ENCODE measurements at regions not wholly inside any gene's neighbourhood (a gene's known extent, or its start where the extent isn't known, plus 50 kb on each side); places are given as distances from the start of the nearest gene placed in this dataset.

DNA sequence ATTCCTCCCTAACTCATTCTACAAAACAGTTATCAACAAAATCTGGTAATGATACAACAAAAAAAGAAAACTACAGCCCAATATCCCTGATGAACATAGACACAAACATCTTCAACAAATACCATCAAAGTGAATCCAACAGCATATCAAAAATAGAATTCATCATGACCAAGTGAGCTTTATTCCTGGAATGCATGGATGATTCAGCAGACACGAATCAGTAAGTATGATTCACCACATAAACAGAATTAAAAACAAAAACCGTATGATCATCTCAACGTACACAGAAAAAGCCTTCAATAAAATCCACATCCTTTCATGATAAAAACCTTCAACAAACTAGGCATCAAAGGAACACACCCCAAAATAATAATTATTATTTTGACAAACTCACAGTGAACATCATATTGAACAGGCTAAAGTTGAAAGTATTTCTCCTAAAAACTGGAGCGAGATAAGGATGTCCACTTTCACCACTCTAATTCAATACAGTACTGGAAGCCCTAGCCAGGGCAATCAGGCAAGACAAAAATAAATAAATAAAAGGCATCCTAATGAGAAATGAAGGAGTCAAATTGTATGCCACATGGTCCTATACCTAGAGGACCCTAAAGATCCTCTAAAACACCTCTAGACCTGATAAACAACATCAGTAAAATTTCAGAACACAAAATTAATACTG is 305.1 kb upstream of the RGMB start:
- no peak for DNase-seq

DNA sequence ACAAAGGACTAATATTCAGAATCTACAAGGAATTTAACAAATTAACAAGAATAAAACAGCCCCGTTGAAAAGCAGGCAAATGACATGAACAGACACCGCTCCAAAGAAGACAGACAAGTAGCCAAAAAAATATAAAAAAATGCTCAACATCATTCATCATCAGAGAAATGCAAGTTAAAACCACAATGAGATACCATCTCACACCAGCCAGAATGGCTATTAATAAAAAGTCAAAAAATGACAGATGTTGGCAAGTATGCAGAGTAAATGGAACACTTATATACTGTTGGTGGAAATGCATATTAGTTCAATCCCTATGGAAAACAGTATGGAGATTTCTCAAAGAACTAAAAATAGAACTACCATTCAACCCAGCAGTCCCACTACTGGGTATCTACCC is 302.7 kb upstream of the RGMB start:
- DNase-seq = no peak

DNA sequence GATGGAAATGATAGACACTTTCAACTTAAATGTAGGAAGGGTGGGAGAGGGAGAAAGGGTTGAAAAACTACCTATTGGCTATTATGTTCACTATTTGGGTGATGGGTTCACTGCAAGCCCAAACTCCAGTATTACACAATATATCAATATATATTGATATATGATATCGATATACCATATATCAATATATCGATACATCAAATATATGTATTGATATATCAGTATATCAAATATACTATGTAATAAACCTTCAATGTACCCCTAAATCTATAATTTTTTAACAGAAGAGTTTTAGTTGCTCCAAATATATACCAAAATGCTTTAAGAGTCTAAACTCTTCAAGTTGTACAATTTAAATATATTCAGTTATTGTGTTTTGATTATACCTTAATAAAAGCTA is 302.0 kb upstream of the RGMB start:
- DNase-seq = no peak

DNA sequence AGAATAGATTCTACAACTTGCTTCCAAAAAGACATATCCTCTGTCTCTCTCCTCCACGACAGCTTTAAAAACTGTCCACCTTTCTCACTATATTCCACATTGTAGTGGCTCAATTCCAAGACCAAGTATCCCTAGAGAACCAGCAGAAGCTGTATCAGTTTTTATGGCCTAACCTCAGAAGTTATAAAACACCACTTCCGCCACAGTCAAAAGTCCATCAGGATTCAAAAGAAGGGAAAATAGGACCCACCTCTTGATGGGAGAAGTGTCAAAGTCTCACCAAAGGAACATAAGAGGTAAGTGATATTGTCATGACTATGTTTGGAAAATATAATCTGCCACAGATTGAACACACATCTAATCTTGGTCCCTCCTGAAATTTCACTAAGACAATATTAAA is 299.2 kb upstream of the RGMB start:
- no peak for DNase-seq

DNA sequence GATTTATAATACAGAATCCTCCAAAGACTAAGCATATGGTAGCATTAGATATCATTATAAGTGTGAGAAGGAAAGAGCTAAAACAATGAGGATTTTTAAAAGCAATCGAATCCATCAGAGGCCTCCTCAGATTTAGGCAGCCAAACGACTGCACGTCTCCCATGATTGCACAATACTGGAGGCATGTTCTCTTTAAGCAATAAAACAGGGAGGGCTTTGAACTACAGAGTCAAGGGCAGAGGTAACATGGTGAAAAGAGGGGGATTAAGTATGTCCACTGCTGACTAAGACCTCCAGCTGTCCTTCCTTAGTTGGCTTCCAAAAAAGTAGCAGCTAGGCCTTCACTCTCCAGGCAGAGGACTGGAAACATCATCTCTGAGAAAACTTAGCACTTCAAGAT is 298.7 kb upstream of the RGMB start:
- DNase-seq = no peak

DNA sequence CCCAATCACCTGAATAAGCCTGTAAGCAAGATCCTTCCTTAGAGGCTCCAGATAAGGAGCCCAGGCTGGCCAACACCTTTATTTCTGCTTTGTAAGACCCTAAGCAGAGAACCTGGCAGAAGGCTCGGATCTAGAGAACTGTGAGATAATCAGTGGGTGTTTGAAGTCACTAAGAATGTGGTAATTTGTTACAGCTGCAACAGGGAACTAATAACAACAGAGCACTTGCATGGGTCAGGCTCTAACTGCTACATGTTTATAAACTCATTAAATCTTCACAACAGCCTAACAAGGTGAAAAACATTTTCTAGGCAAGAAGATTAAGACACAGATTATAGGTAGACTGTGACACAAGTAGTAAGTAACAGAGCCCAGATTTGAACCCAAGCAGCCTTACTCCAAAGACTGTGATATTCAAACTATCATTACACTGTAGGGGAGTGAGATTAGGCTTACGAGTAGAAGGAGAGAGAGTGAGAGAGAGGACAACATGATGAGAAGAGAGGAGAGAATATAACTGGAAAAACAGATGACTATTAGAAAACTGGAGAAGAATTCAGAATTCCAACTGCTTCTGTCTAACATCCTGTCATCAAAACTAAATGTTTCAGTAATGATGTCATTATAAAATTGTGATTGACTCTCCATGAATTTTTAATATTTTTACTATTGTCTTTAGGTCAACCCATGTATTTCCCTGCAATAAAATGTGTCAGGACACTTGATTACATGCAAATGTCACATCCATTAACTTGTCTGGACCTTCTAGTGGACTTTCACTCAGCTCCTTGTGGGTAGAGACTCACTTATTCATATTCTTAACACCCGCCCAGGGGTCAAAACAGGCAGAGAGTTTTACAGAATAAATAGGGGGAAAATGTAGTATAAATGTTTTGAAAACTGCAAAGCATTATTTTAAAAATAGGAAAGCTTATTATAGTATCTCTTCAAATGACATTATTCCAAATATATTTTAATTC is 290.9 kb upstream of the RGMB start:
- no peak for DNase-seq

DNA sequence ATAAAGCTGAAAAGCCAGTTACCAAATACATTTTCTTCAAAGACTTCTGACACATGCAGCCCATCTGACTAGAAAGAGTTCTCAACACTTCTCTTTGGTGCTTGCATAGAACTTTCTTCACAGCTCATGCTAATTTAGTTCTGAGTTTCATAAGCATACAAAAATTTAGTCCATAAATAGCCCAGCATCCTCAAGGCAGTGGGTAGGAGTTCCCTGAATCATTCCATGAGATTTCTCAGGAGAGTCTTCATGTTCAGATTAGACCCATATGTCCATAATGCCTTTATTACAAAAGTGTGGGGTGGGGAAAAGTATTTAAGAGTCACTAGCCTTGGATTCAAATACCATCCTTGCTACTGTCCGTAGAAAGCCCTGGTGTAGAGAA is 290.2 kb upstream of the RGMB start:
- DNase-seq = no peak

DNA sequence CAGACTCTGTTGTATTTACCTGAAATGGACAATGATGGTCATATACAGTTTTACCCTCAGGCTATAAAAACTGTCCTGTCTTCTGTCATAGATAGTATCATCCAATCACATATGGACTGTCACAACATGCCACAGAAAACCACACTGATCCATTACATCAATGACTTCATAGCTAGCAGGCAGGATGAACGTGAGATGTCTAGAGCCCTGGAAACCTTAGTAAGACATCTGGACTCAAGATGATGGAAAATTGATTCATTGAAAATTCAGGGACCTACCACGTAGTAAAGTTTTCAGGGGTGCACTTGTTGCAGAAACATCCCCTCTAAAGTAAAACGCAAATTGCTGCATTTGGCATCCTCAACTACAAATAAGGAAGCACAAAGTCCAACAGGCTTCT is 284.4 kb upstream of the RGMB start:
- no peak for DNase-seq

DNA sequence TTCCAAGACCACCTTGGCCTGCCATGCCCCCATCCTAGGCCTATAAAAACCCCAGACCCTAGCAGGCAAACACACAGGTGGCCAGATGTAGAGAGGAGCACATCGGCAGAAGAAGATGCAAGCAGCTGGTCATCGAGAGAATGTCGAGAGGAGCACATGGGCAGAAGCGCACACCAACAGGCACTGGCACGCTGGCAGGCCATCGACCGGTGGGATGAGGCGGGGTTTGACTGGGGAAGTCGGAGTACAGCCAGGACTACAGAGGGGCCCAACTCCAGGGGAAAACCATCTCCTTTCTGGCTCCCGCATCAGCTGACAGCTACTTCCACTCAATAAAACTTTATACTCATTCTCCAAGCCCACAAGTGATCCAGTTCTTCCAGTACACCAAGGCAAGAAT is 283.1 kb upstream of the RGMB start:
- DNase-seq = no peak

DNA sequence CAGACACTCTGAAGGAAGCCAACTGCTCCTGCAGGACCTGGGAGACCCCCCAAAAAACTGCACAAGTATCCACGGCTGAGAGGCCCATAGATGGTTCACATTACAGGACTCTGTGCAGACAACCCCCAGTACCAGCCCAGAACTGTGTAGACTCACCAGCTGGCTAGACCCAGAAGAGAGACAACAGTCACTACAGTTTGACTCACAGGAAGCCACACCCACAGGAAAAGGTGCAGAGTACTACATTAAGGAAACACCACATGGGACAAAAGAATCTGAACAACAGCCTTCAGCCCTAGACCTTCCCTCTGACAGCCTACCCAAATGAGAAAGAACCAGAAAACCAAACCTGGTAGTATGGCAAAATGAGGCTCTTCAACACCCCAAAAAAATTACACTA is 281.2 kb upstream of the RGMB start:
- DNase-seq = no peak

DNA sequence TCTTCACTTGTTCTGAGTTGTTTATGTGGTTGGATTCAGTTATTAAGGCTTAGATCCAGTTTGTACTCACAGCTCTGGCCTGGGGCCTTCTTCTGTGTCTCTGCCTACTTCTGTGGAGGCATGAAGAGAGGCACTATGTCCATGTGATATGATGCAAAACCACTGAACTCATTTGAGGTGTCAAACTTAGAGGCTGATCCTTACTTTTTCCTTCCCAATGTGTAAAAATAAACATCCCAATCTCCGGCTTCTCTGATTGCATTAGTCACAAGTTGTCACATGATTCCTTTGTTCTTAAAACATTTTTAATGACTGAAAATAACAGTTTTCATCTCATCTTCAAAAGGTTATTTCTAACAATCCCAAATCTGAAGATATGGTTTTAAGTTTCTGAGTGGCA is 276.0 kb upstream of the RGMB start:
- DNase-seq = no peak

DNA sequence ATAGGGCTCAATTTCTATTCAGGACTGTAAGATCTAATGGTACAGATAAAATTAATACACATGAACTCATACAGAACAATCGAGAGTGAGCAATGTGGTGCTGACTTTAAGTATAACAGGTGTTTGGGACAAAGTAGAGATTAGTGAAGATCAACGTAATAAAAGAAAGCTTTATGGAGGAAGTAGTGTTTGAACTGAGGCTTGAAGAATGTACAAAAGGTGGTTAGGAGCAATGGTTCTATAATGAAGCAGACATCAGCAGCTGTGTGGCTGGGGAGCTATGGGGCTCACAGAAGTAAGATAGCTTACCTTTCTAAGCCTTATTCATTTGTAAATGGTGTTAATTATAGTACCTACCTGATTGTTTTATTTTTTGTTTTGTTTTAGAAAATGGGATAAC is 275.4 kb upstream of the RGMB start:
- DNase-seq = no peak

DNA sequence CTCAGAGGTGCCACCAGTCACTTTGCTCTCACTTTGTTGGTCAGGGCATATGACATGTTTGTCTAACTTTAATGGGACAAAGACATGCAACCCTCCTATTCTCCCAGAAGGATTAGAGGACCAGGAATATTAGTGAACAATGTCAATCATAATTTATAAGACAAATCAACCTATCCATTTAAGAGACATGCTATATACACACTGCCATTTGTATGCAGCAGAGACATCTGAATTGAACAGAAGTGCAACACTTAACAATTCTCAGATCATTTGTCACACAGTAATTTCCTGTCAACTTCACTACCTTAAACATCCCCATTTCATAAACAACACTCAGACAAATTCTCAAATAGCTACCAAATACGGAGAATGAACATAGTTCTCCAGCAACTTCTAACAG is 273.6 kb upstream of the RGMB start:
- no peak for DNase-seq

DNA sequence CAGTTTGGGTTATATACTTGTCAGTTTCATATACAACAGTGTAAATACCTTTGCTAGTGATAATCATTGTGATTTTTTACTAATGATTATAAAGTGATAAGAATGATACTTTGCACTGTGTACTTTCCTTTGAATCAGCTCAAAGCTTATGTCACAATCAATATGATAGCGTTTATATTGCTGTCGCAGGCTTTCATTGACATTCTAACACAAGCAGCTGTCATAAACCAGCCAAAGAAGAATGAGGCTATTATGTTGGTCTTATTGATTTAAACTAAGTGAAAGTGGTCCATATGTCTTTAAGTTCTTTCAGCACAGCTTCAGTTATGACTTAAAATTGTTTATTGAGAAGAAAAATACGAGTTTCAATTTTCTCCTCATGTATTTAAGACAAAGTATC is 272.7 kb upstream of the RGMB start:
- no peak for DNase-seq

DNA sequence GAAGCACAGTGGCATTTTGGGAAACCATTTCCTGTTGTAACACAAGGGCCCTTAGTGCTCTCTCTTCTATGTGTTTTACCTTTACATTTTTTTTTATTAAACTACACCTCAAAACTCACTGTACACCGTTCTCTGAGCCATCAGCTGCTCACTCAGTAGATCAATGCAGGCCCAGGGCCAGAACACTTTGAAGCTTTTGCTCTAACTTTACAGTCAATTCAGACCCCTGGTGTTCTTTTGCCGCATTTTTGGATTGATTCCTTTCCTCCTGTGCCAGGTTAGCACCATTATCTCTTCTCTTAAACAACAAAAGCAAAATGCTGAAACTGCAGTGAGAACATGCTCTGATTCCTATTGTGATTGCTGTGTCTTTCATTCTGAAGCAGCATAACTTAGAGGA is 269.8 kb upstream of the RGMB start:
- DNase-seq = no peak

DNA sequence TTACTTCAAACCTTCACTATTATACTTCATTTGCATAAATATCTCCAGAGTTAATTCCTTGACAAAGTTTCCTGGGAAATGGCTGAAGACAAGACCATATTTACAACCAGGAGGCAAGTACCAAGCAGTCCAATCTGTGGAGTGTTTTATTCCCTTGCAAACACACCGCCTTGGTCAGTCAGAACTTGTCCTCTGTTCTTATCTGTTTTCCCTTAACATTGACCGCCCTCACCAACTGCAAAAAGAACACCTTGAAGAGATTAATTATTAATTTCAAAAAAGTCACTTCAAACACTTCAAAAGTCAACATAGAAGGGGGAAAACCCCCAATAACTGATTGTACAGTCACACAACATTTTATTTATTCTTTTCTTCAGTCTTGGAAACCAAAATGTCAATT is 269.0 kb upstream of the RGMB start:
- DNase-seq = no peak

DNA sequence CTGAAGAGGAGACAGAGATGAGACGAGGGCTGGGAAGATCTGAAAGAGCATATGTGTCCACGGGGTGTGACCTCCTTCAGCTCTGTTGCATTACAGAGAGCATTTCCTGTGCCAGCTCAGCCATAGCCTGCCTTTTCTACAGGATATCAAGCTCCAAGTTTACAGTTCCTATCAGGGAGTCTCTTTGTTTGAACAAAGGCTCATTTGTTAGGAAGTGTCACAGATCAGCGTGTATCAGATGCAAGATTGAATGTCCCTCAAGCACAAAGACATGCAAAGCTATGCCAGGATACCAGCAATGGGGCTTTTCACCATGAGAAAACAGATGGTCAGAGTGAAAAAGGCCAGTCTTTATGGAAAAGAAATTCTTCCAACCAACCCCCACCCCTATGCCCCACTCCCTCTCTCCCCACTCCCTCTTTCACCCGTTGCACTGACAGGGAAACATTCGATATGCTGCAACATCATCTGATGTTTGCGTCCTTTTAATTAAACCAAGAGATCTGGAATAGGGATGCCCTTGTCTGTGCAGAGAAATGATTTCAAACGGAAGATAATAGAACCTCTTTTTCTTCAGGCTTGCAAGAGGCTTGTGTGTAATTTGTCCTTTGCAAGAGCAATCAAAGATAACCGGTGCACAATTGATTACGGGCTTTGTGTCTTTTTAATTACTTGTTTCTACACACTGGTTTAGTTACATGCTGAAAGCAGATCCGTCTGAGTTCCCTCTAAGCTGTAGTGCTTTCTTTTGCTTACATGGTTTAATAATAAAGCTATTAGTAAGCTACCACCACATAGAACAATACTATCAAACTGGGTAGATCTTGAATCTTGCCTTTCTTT is 263.1 kb upstream of the RGMB start:
- no peak for DNase-seq

DNA sequence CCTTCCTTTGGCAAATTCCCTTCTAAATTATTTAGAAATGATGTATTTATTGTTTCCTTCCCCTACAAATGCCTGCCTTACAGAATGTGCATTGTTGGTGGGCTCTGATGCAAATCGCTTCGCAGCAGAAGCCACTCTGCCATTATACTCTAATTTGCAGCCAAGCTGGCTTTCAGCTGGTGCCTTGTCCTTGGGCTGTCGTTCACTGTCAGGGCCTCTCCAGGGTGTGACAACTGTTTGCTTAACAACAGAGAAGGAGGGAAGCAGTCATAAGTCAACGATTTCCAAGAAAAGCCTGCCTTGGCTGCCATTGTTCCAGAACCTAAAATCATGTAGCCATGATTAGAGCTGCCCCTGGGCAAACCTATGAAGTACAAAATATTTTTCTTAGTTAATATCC is 260.1 kb upstream of the RGMB start:
- DNase-seq = no peak

DNA sequence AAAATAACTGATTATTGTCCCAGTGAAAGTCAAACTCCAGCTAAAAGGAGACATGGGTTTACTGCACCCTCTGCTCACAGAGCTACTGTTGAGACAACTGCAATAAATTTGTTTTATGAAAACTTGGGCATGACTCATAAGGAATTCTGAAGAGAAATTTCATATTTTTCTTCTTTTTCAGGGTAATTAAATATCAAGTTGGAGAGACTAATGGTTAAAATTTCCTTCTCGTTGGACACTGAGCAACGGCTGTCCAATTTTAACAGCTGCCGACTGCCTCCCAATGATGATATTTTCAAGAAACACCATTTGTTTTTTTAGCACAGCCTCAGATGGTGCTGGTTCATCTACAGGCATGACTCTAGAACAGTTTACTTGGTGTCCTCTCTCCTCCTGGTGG is 259.2 kb upstream of the RGMB start:
- no peak for DNase-seq

DNA sequence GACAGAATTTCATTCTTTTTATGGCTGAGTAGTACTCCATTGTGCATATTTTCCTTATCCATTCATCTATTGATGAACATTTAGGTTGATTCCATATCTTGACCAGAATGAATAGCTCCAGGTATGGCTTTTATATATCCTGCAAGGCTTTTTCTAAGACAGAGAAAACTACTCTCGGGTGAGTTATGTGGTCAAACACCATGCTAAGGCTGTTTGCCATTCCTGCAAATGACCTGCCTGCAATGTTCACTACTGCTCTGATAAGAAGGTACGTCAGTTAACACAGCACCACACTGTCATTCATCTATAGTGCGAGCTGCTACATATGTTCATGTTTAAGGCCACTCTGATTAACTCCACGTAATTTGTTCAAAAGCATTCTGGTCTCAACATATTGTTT is 256.8 kb upstream of the RGMB start:
- no peak for DNase-seq

DNA sequence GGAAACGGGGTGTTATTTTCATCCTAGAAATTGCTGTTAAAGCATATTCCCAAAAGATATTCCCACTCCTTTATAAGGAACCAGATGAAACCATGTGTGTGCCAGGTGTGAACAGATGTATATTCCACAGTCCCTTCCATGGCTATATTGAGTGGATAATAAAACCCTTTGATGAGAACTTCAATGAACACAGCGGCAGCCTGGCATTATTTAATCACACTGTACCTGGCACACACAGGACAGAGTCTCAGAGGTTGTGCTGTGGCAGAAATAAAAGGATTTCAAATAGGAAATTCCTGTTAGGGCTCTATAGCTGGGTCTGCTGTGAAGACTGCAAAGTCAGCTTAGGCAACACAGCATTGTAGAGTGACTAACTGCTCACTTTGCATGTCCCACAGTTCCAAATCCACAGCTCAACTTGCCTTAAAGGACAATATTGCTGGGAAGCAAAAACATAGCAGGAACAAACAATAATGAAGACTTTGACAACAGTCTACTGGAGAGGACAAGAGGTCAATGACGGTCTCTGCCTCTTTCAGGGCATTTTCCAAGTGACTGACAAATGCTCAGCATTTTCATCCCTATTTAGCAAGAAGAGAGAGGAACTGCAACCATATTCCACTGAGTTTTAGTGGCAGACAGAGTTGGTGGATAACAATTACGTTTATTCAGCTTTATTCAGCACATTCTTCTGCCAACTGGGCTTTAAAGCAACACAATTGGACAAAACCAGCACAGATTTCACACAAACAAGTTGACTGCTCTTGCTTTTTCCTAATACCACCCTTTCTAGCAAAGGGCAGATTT is 255.7 kb upstream of the RGMB start:
- DNase-seq = no peak

DNA sequence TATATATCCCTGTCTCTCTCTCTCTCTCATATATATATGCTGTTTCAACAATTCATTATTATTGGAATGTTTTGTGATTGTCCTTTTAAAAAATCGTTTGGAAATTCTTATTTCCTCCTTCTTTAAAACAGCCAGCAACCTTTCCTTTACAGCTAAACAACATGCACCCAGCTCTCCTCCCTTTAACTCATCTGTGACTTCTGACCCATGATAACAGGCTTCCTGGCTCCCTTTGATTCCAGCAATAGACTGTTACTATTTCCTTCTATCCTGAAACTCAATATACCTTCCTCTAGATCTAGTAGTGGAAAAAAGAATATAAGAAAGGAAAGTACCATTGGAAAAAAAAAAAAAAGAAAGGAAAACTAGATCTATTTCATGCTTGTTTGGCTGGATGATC is 254.7 kb upstream of the RGMB start:
- no peak for DNase-seq

DNA sequence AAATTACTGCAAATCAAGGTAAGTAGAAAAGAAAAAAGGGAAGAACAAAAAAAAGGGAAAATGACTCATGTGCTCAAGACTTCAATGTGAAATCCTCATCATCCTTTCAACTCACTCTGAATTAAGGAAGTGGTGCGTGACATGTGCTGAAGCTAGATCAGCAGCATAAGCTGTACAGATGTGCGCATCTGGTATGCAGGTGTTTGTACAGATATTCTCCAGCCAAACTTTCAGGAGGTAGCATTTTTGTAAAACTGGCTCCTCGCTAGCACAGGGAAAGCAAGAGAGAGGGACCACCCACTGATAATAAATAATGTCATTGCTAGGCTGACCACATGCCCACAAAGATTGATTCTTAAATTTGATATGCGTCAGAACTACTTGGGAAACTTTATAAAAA is 253.9 kb upstream of the RGMB start:
- DNase-seq = no peak
